ENCODE measurements at regions not wholly inside any gene's neighbourhood (a gene's known extent, or its start where the extent isn't known, plus 50 kb on each side); places are given as distances from the start of the nearest gene placed in this dataset.
"Not testable (repeated sequence)": the region's sequence is repeated elsewhere in the genome, so short reads cannot be mapped to it uniquely, and the experiment has no call there.

DNA sequence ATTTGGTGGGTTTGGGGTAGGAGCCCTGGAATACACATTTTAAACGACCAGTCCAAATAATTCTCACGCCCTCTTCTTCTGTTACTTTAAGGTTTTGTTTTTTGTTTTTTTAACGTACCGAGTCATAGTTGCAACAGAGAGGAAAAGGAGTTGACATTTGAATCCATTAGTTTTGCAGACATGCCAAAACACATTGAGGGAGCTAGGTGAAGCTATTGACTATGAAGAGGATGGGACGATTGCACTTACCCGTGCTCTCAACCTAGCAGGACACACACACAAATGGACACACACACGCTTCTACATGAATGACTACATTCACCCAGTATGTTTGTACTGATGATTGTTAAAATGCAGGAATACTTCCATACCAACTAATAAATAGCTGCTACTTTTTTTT, 54.3 kb upstream of the CIT start:
- no peak for DNase-seq (ENCODE audit: low read depth)

GRCh38 chr12:119932921-119933320, 55.8 kb upstream of the CIT start:
- no peak for DNase-seq (ENCODE audit: low read depth)

DNA sequence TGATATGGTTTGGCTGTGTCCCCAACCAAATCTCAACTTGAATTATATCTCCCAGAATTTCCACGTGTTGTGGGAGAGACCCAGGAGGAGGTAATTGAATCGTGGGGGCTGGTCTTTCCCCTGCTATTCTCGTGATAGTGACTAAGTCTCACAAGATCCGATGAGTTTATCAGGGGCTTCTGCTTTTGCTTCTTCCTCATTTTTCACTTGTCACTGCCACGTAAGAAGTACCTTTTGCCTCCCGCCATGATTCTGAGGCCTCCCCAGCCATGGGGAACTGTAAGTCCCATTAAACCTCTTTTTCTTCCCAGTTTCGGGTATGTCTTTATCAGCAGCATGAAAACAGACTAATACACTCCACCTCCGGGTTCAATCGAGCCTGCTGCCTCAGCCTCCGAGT, 54.3 kb upstream of the BICDL1 start:
- DNase-seq (ENCODE audit: low read depth) = not testable (repeated sequence)

DNA sequence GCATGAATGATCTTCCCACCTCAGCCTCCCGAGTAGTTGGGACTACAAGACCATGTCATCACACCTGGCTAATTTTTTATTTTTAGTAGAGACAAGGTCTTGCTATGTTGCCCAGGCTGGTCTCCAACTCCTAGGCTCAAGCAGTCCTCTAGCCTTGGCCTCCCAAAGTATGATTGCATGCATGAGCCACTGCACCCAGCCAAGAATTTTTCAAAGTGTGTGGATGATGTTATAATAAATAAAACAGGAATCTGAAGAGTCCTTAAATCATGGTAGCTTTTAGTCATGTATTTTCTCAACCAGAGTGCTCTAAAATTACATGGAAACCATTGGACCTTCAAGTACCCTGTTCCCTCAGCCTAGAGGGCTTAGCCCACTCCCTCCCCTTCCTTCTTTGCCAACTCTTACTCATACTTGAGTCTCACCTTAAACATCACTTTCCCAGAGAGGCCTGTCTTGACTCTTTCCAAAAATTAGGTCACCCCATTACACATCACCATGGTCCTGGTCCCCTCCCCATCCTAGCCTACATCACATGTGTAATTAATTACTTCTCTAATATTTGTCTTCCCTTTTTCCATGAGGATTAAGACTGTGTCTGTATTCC, 52.2 kb upstream of the BICDL1 start:
- no peak for DNase-seq (ENCODE audit: low read depth)

DNA sequence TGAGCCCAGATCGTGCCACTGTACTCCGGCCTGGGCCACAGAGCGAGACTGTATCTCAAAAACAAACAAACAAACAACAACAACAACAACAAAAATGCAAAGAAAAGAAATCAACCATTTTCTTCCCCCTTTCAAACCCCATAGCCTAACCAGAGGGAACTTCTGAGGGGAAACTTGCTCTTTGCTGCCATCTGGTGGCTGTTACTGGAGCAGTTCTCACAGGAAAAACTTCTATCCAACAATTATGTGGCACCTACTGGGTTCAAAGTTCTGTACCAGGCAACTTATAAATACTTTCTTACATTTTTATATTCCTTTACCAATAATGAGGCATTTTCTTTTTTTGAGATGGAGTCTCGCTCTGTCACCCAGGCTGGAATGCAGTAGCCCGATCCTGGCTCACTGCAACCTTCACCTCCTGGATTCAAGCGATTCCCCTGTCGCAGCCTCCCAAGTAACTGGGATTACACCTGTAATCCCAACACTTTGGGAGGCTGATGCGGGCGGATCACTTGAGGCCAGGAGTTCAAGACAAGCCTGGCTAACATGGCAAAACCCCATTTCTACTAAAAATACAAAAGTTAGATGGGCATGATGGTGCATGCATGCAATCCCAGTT, 50.9 kb upstream of the BICDL1 start:
- peak; percentile 37 for DNase-seq (ENCODE audit: low read depth)

All from stimulated activated CD8-positive, alpha-beta memory T cell treated with anti-CD3 and anti-CD28 coated beads, Interleukin-12 subunit alpha, Interleukin-12 subunit beta, amount 100 ng/mL, for 4 hours (primary cell).